Thoracic aorta (tissue), 2 donors: ENCODE measurements at regions not wholly inside any gene's neighbourhood (a gene's known extent, or its start where the extent isn't known, plus 50 kb on each side); places are given as distances from the start of the nearest gene placed in this dataset.
"Not testable (repeated sequence)": the region's sequence is repeated elsewhere in the genome, so short reads cannot be mapped to it uniquely, and the experiment has no call there.

Source experiments
- ATAC-seq: fragments of 150-250 bp; one replicate; pipeline ENCODE4 v1.8.0; 2017; ENCODE audit warnings: low read depth; ENCODE audit not compliant: insufficient number of reproducible peaks, low FRiP score
- DNase-seq: peaks from one replicate; pipeline ENCODE4 v3.0.0-alpha.2; 2020; ENCODE audit warnings: low spot score
- H3K27ac ChIP-seq, 2 donors: fragments of 200-600 bp; sonication (generic); 1 replicate in 1 of 2; 2 replicates in 1 of 2; pipeline ENCODE4 v1.5.1; 2016; ENCODE audit warnings: mild to moderate bottlenecking in 2 of 2, moderate library complexity in 2 of 2
- H3K27me3 ChIP-seq: fragments of 200-600 bp; sonication (generic); replicated peaks from 2 replicates; pipeline ENCODE4 v1.6.0; 2016; ENCODE audit warnings: mild to moderate bottlenecking; ENCODE audit not compliant: insufficient read depth
- H3K36me3 ChIP-seq: fragments of 200-600 bp; sonication (generic); one replicate; pipeline ENCODE4 v1.5.1; 2016
- H3K4me1 ChIP-seq, 2 donors: fragments of 200-600 bp; sonication (generic); 1 replicate in 1 of 2; 2 replicates in 1 of 2; pipeline versions ENCODE4 v1.5.1 to v1.6.0; 2016; ENCODE audit warnings: low read depth in 2 of 2, mild to moderate bottlenecking in 1 of 2; ENCODE audit not compliant: control insufficient read depth in 1 of 2
- H3K4me3 ChIP-seq: fragments of 200-600 bp; sonication (generic); 2 replicates; pipeline ENCODE4 v1.5.1; 2016; ENCODE audit warnings: mild to moderate bottlenecking
- H3K9me3 ChIP-seq: fragments of 200-600 bp; sonication (generic); 2 replicates; pipeline ENCODE4 v1.5.1; 2016
- TF ChIP-seq, protein P1 (sequence below): fragments of 200-600 bp; sonication (generic); IDR thresholded peaks from one replicate; pipeline ENCODE4 v1.5.1; 2019; ENCODE audit warnings: antibody characterized with exemption

DNA sequence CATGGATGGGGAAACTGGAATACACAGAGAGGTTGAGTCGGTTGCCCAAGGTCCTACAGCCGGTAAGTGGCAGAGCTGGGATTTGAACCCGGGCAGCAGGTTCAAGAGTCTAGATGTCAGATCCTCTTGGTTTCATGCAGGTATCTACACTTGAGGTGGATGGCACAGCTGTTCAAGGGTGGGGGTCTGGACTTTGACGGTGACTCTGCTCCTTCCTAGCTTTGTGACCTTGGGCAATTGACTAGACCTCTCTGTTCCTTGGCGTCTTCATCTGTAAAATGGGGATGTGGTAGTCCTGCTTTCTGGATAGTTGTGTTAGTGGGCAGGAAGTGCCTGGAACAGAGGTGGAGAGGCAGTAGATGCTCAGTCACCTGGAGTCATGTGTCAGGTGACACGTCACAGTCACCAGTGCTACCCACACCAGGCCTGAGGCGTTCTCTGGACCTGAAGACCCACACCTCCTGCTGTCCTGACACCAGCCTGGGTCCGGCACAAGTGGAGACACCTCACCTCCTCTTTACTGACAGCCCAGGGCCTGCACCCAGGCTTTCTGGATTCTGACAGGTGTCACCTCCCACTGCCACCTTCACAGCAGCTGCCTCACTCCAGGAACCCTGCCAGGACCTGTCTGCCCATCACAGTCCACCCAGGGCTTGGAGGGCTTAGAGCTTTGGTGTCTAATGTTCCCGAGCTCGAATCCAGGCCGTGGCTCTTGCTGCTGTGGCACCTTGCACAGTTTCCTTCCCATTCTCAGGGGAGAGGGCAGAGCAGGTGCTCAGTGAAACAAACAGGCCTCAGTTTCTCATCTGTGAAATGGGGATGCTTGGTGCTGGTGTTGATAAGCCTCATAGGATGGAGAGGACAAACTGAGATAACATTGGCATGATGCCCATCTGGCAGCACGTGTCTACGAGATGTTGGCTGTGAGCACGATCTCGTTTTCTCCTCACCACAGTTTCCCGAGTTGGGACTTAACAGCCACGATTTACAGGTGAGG lies 83.2 kb upstream of the RUNX3 start:
- TF ChIP-seq, protein P1, sequence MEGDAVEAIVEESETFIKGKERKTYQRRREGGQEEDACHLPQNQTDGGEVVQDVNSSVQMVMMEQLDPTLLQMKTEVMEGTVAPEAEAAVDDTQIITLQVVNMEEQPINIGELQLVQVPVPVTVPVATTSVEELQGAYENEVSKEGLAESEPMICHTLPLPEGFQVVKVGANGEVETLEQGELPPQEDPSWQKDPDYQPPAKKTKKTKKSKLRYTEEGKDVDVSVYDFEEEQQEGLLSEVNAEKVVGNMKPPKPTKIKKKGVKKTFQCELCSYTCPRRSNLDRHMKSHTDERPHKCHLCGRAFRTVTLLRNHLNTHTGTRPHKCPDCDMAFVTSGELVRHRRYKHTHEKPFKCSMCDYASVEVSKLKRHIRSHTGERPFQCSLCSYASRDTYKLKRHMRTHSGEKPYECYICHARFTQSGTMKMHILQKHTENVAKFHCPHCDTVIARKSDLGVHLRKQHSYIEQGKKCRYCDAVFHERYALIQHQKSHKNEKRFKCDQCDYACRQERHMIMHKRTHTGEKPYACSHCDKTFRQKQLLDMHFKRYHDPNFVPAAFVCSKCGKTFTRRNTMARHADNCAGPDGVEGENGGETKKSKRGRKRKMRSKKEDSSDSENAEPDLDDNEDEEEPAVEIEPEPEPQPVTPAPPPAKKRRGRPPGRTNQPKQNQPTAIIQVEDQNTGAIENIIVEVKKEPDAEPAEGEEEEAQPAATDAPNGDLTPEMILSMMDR: no peak

GRCh38 chr1:25011943-25012638 lies 82.0 kb upstream of the RUNX3 start:
- no peak for ATAC-seq
- no peak overlapping the region for H3K4me3 ChIP-seq
- H3K36me3 ChIP-seq: no peaks in the 10 kb centered on the region

More for the DNA sequence above, 83.2 kb upstream of the RUNX3 start:
- Histone ChIP-seq H3K27me3 (no peaks in the 10 kb centered on the region), H3K4me1 (no peaks in the 10 kb centered on the region), H3K36me3 (no peaks in the 10 kb centered on the region), H3K9me3 (no peaks in the 10 kb centered on the region), H3K4me3 (no peak overlapping the region), H3K27ac (no peak overlapping the region)
- no peak for ATAC-seq
- no peak for DNase-seq

DNA sequence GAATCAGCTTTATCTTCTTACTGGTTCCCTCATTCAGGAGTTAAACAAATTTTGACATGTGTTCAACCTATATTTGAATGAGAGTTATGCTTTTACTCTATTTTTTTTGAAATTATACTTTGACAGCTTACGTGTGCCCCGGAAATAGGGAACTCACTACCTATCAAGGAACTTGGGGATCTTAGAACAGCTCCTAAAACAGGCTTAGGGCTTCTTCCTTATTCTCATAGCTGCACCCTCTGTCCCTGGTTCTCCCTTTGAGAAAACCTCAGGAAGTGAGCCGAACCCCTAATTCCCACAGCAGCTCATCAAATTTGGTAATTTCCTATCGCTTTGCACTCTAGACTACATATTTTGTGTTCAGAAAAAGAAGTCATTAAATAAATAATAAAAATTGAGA lies 81.2 kb upstream of the RUNX3 start:
- H3K27ac ChIP-seq: no peak overlapping the region
- ATAC-seq (no peak), DNase-seq (no peak)
- H3K4me1 ChIP-seq: peaks cover 0 to 10% of the 10 kb centered on the region in 2 donors
- no peaks in the 10 kb centered on the region for H3K9me3 ChIP-seq
- TF ChIP-seq, protein P1: no peak
- no peaks in the 10 kb centered on the region for H3K27me3 ChIP-seq
- H3K4me3 ChIP-seq: no peak overlapping the region
- no peaks in the 10 kb centered on the region for H3K36me3 ChIP-seq

More at GRCh38 chr1:25011943-25012638, 82.0 kb upstream of the RUNX3 start:
- H3K27ac ChIP-seq: no peak overlapping the region
- H3K27me3 ChIP-seq: no peaks in the 10 kb centered on the region
- H3K4me1 ChIP-seq: peaks cover 0 to 4% of the 10 kb centered on the region in 2 donors
- no peaks in the 10 kb centered on the region for H3K9me3 ChIP-seq
- DNase-seq: no peak
- TF ChIP-seq, protein P1: no peak

GRCh38 chr1:25009671-25010262 lies 79.7 kb upstream of the RUNX3 start:
- H3K4me3 ChIP-seq: no peak overlapping the region
- TF ChIP-seq, protein P1: no peak
- H3K4me1 ChIP-seq: peaks cover 0 to 10% of the 10 kb centered on the region in 2 donors
- no peaks in the 10 kb centered on the region for H3K9me3 ChIP-seq
- no peak for DNase-seq
- H3K36me3 ChIP-seq: no peaks in the 10 kb centered on the region
- ATAC-seq: no peak
- H3K27ac ChIP-seq: no peak overlapping the region
- no peaks in the 10 kb centered on the region for H3K27me3 ChIP-seq

GRCh38 chr1:25008192-25008485 lies 78.1 kb upstream of the RUNX3 start:
- H3K27me3 ChIP-seq: no peaks in the 10 kb centered on the region
- H3K9me3 ChIP-seq: no peaks in the 10 kb centered on the region
- no peaks in the 10 kb centered on the region for H3K36me3 ChIP-seq
- no peak overlapping the region for H3K27ac ChIP-seq
- H3K4me1 ChIP-seq: peaks cover 0 to 10% of the 10 kb centered on the region in 2 donors
- DNase-seq: no peak
- no peak overlapping the region for H3K4me3 ChIP-seq
- no peak for ATAC-seq
- TF ChIP-seq, protein P1: no peak

DNA sequence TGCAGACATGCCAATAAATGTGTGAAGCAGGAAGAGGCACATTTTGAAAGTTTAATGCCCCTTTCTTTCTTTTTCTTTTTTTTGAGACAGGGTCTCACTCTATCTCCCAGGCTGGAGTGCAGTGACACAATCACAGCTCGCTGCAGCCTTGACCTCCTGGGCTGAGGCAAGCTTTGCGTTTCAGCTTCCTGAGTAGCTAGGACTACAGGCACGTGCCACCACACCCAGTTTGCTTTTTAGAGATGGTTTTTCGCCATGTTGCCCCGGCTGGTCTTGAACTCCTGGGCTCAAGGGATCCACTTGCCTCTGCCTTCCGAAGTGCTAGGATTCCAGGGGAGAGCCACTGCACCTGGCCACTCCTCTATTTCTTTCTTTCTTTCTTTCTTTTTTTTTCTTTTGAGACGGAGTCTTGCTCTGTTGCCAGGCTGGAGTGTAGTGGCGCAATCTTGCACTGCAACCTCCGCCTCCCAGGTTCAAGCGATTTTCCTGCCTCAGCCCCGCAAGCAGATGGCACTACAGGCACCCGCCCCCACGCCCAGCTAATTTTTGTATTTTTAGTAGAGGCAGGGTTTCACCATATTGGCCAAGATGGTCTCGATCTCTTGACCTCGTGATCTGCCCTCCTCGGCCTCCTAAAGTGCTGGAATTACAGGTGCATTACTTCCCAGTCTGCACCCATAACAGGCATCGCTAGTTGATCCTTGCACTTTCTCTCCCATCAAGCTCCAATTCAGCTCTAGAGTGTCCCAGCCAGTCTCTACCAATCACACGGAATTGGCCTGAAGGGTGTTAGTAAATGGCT lies 77.5 kb upstream of the RUNX3 start:
- not testable (repeated sequence) for H3K27me3 ChIP-seq, H3K9me3 ChIP-seq, H3K4me1 ChIP-seq, DNase-seq, ATAC-seq, H3K4me3 ChIP-seq, H3K36me3 ChIP-seq, H3K27ac ChIP-seq
